ENCODE measurements at regions not wholly inside any gene's neighbourhood (a gene's known extent, or its start where the extent isn't known, plus 50 kb on each side); places are given as distances from the start of the nearest gene placed in this dataset.

- no peak for DNase-seq
- ATAC-seq, result peak; percentile 62 to 72
- H3K36me3 ChIP-seq, result no peaks in the 10 kb centered on the region
- H3K9me3 ChIP-seq, result no peaks in the 10 kb centered on the region
- H3K27me3 ChIP-seq (ENCODE audit: low read depth), result no peaks in the 10 kb centered on the region
- intact Hi-C loops (cut with DNase I), result no loop called here
- TF ChIP-seq CTCF (IDR thresholded peaks at IDR 0.05), result no peak
- H3K4me1 ChIP-seq, result no peaks in the 10 kb centered on the region
- no peak overlapping the region for H3K27ac ChIP-seq
- no peak overlapping the region for H3K4me3 ChIP-seq
These were observed 90.9 kb upstream of the CERS6 start for GRCh38 chr2:168365094-168365621.

- Histone ChIP-seq H3K9me3 (no peaks in the 10 kb centered on the region), H3K4me3 (no peak overlapping the region), H3K4me1 (no peaks in the 10 kb centered on the region), H3K27me3 (ENCODE audit: low read depth) (no peaks in the 10 kb centered on the region), H3K36me3 (no peaks in the 10 kb centered on the region), H3K27ac (no peak overlapping the region)
- no peak for TF ChIP-seq CTCF (IDR thresholded peaks at IDR 0.05)
- ATAC-seq (no peak), DNase-seq (no peak)
- intact Hi-C loops (cut with DNase I), result no loop called here
These were observed 87.0 kb upstream of the CERS6 start for GRCh38 chr2:168369031-168369430.

GRCh38 chr2:168371273-168372019, 84.6 kb upstream of the CERS6 start:
- DNase-seq (no peak), ATAC-seq (no peak)
- H3K27ac ChIP-seq, result no peak overlapping the region
- H3K36me3 ChIP-seq, result no peaks in the 10 kb centered on the region
- intact Hi-C loops (cut with DNase I), result no loop called here
- no peaks in the 10 kb centered on the region for H3K4me1 ChIP-seq
- H3K27me3 ChIP-seq (ENCODE audit: low read depth), result no peaks in the 10 kb centered on the region
- no peak overlapping the region for H3K4me3 ChIP-seq
- peaks cover 5% of the 10 kb centered on the region for H3K9me3 ChIP-seq
- TF ChIP-seq CTCF (IDR thresholded peaks at IDR 0.05), result no peak

- no peak for ATAC-seq
- intact Hi-C loops (cut with DNase I), result no loop called here
These were observed 82.6 kb upstream of the CERS6 start for GRCh38 chr2:168373468-168373867.

GRCh38 chr2:168375195-168375798, 80.8 kb upstream of the CERS6 start:
- H3K27ac ChIP-seq, result no peak overlapping the region
- intact Hi-C loops (cut with DNase I), result no loop called here
- TF ChIP-seq CTCF (IDR thresholded peaks at IDR 0.05), result peak; percentile 13

More at GRCh38 chr2:168373468-168373867, 82.6 kb upstream of the CERS6 start:
- no peaks in the 10 kb centered on the region for H3K4me1 ChIP-seq
- no peak for TF ChIP-seq CTCF (IDR thresholded peaks at IDR 0.05)
- no peak for DNase-seq
- no peak overlapping the region for H3K27ac ChIP-seq
- H3K27me3 ChIP-seq (ENCODE audit: low read depth), result no peaks in the 10 kb centered on the region
- no peak overlapping the region for H3K4me3 ChIP-seq
- no peaks in the 10 kb centered on the region for H3K36me3 ChIP-seq
- H3K9me3 ChIP-seq, result peaks cover 5% of the 10 kb centered on the region

More at GRCh38 chr2:168375195-168375798, 80.8 kb upstream of the CERS6 start:
- no peaks in the 10 kb centered on the region for H3K36me3 ChIP-seq
- no peak for DNase-seq
- no peak overlapping the region for H3K4me3 ChIP-seq
- no peaks in the 10 kb centered on the region for H3K27me3 ChIP-seq (ENCODE audit: low read depth)
- peaks cover 5% of the 10 kb centered on the region for H3K9me3 ChIP-seq
- H3K4me1 ChIP-seq, result no peaks in the 10 kb centered on the region
- ATAC-seq, result no peak
